ENCODE measurements at regions not wholly inside any gene's neighbourhood (a gene's known extent, or its start where the extent isn't known, plus 50 kb on each side); places are given as distances from the start of the nearest gene placed in this dataset.
A peak's percentile ranks its signal among the peaks of the same experiment; 100 is the strongest.

DNA sequence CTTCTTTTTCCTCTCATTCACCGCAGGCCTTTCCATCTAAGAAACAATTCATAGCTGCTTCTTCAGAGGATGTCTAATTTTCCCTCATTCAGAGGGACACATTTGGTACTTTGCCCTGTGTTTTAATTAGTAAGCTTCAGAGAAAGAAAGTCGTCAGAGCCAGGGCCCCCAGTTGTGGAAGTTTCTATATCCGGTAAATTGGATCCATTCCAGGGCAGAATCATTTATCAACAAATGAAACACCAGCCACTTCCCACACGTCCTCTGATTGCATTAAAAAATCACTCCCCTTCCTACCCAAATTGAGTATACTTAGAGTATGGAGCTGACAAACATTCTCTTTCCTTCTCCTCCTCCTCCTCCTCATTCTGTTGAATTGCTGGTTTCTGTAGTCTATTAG lies 205.8 kb upstream of the HDAC9 start:
- DNase-seq (peak in 1 of 3 donors; percentile 35), ATAC-seq (ENCODE audit: insufficient read depth, low FRiP score) (no peak)
- H3K27ac ChIP-seq (ENCODE audit: low read depth in 1 of 2, low read length in 1 of 2), result no peak overlapping the region
- no peaks in the 10 kb centered on the region for H3K27me3 ChIP-seq (ENCODE audit: control insufficient read depth in 3 of 3, insufficient read depth in 3 of 3, low read length in 2 of 3)
- no peak overlapping the region for H3K4me3 ChIP-seq
- TF ChIP-seq, protein P1, sequence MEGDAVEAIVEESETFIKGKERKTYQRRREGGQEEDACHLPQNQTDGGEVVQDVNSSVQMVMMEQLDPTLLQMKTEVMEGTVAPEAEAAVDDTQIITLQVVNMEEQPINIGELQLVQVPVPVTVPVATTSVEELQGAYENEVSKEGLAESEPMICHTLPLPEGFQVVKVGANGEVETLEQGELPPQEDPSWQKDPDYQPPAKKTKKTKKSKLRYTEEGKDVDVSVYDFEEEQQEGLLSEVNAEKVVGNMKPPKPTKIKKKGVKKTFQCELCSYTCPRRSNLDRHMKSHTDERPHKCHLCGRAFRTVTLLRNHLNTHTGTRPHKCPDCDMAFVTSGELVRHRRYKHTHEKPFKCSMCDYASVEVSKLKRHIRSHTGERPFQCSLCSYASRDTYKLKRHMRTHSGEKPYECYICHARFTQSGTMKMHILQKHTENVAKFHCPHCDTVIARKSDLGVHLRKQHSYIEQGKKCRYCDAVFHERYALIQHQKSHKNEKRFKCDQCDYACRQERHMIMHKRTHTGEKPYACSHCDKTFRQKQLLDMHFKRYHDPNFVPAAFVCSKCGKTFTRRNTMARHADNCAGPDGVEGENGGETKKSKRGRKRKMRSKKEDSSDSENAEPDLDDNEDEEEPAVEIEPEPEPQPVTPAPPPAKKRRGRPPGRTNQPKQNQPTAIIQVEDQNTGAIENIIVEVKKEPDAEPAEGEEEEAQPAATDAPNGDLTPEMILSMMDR (IDR thresholded peaks at IDR 0.05; ENCODE audit: control extremely low read depth, extremely low read depth), result no peak
- peaks cover 0 to 11% (median 0%) of the 10 kb centered on the region in 5 donors for H3K4me1 ChIP-seq (ENCODE audit: control insufficient read depth in 5 of 5, insufficient read depth in 5 of 5, low read length in 5 of 5)
- 19% methylated on average over 4 of the region's 4 CpGs for WGBS, 2 donors
- H3K36me3 ChIP-seq (ENCODE audit: control insufficient read depth in 4 of 4, insufficient read depth in 4 of 4, low read length in 4 of 4), result no peaks in the 10 kb centered on the region
- H3K9me3 ChIP-seq (ENCODE audit: control insufficient read depth in 4 of 4, insufficient read depth in 3 of 4, low read length in 3 of 4), result no peaks in the 10 kb centered on the region
- H3K9ac ChIP-seq (ENCODE audit: insufficient read depth in 1 of 2, low read length in 2 of 2), result no peak overlapping the region

- Histone ChIP-seq H3K9me3 (ENCODE audit: control insufficient read depth in 4 of 4, insufficient read depth in 3 of 4, low read length in 3 of 4) (no peaks in the 10 kb centered on the region), H3K36me3 (ENCODE audit: control insufficient read depth in 4 of 4, insufficient read depth in 4 of 4, low read length in 4 of 4) (no peaks in the 10 kb centered on the region), H3K27me3 (ENCODE audit: control insufficient read depth in 3 of 3, insufficient read depth in 3 of 3, low read length in 2 of 3) (no peaks in the 10 kb centered on the region), H3K27ac (ENCODE audit: low read depth in 1 of 2, low read length in 1 of 2) (no peak overlapping the region), H3K4me3 (no peak overlapping the region), H3K4me1 (ENCODE audit: control insufficient read depth in 5 of 5, insufficient read depth in 5 of 5, low read length in 5 of 5) (peaks cover 0 to 11% (median 0%) of the 10 kb centered on the region in 5 donors), H3K9ac (ENCODE audit: insufficient read depth in 1 of 2, low read length in 2 of 2) (no peak overlapping the region)
- ATAC-seq (ENCODE audit: insufficient read depth, low FRiP score), result no peak
- WGBS, 2 donors, result 20 to 31% methylated on average over 5 of the region's 5 CpGs
- DNase-seq, result no peak
- TF ChIP-seq, protein P1 (IDR thresholded peaks at IDR 0.05; ENCODE audit: control extremely low read depth, extremely low read depth), result no peak
Observed at GRCh38 chr7:18290223-18290622, 205.3 kb upstream of the HDAC9 start.

- TF ChIP-seq, protein P1 (IDR thresholded peaks at IDR 0.05; ENCODE audit: control extremely low read depth, extremely low read depth), result no peak
- ATAC-seq (ENCODE audit: insufficient read depth, low FRiP score) (no peak), DNase-seq (no peak)
- H3K27ac ChIP-seq (ENCODE audit: low read depth in 1 of 2, low read length in 1 of 2), result no peak overlapping the region
- no peaks in the 10 kb centered on the region for H3K9me3 ChIP-seq (ENCODE audit: control insufficient read depth in 4 of 4, insufficient read depth in 3 of 4, low read length in 3 of 4)
- H3K27me3 ChIP-seq (ENCODE audit: control insufficient read depth in 3 of 3, insufficient read depth in 3 of 3, low read length in 2 of 3), result no peaks in the 10 kb centered on the region
- 39 to 55% methylated on average over 1 of the region's 1 CpG for WGBS, 2 donors
- no peaks in the 10 kb centered on the region for H3K36me3 ChIP-seq (ENCODE audit: control insufficient read depth in 4 of 4, insufficient read depth in 4 of 4, low read length in 4 of 4)
- no peak overlapping the region for H3K9ac ChIP-seq (ENCODE audit: insufficient read depth in 1 of 2, low read length in 2 of 2)
- H3K4me3 ChIP-seq, result no peak overlapping the region
- H3K4me1 ChIP-seq (ENCODE audit: control insufficient read depth in 5 of 5, insufficient read depth in 5 of 5, low read length in 5 of 5), result peaks cover 0 to 11% (median 0%) of the 10 kb centered on the region in 5 donors
Observed at GRCh38 chr7:18290865-18291264, 204.7 kb upstream of the HDAC9 start.

- Histone ChIP-seq H3K4me3 (no peak overlapping the region), H3K9ac (ENCODE audit: insufficient read depth in 1 of 2, low read length in 2 of 2) (no peak overlapping the region)
- ATAC-seq (ENCODE audit: insufficient read depth, low FRiP score), result no peak
Observed at GRCh38 chr7:18292584-18292983, 203.0 kb upstream of the HDAC9 start.

More at GRCh38 chr7:18292584-18292983, 203.0 kb upstream of the HDAC9 start:
- no peaks in the 10 kb centered on the region for H3K27me3 ChIP-seq (ENCODE audit: control insufficient read depth in 3 of 3, insufficient read depth in 3 of 3, low read length in 2 of 3)
- TF ChIP-seq, protein P1 (IDR thresholded peaks at IDR 0.05; ENCODE audit: control extremely low read depth, extremely low read depth), result no peak
- DNase-seq, result no peak
- WGBS, 2 donors, result 43 to 58% methylated on average over 2 of the region's 2 CpGs
- H3K27ac ChIP-seq (ENCODE audit: low read depth in 1 of 2, low read length in 1 of 2), result no peak overlapping the region
- peaks cover 0 to 11% (median 0%) of the 10 kb centered on the region in 5 donors for H3K4me1 ChIP-seq (ENCODE audit: control insufficient read depth in 5 of 5, insufficient read depth in 5 of 5, low read length in 5 of 5)
- H3K36me3 ChIP-seq (ENCODE audit: control insufficient read depth in 4 of 4, insufficient read depth in 4 of 4, low read length in 4 of 4), result no peaks in the 10 kb centered on the region
- H3K9me3 ChIP-seq (ENCODE audit: control insufficient read depth in 4 of 4, insufficient read depth in 3 of 4, low read length in 3 of 4), result no peaks in the 10 kb centered on the region

Data from lung (tissue), 11 donors.